ENCODE measurements at regions not wholly inside any gene's neighbourhood (a gene's known extent, or its start where the extent isn't known, plus 50 kb on each side); places are given as distances from the start of the nearest gene placed in this dataset.
"Not testable (repeated sequence)": the region's sequence is repeated elsewhere in the genome, so short reads cannot be mapped to it uniquely, and the experiment has no call there.

- DNase-seq: no peak
Observed at GRCh38 chr20:54914995-54915394, 439.6 kb downstream of the DOK5 start.

GRCh38 chr20:54909702-54910101 is 434.3 kb downstream of the DOK5 start:
- no peak for DNase-seq

- not testable (repeated sequence) for DNase-seq
Observed at GRCh38 chr20:54906134-54906533, 430.7 kb downstream of the DOK5 start.

GRCh38 chr20:54897787-54898186 is 422.4 kb downstream of the DOK5 start:
- no peak for DNase-seq

- no peak for DNase-seq
Observed at GRCh38 chr20:54891907-54892306, 416.5 kb downstream of the DOK5 start.

GRCh38 chr20:54879393-54879792 is 404.0 kb downstream of the DOK5 start:
- no peak for DNase-seq

GRCh38 chr20:54875307-54875706 is 399.9 kb downstream of the DOK5 start:
- DNase-seq: no peak

GRCh38 chr20:54874718-54875117 is 399.3 kb downstream of the DOK5 start:
- DNase-seq: no peak

- DNase-seq: no peak
Observed at GRCh38 chr20:54872440-54872839, 397.0 kb downstream of the DOK5 start.

- no peak for DNase-seq
Observed at GRCh38 chr20:54869765-54870164, 394.4 kb downstream of the DOK5 start.

- DNase-seq: no peak
Observed at GRCh38 chr20:54865273-54865672, 389.9 kb downstream of the DOK5 start.

- no peak for DNase-seq
Observed at GRCh38 chr20:54860716-54861115, 385.3 kb downstream of the DOK5 start.

- no peak for DNase-seq
Observed at GRCh38 chr20:54856202-54856601, 380.8 kb downstream of the DOK5 start.

GRCh38 chr20:54849741-54850140 is 374.3 kb downstream of the DOK5 start:
- no peak for DNase-seq

GRCh38 chr20:54848984-54849538 is 373.7 kb downstream of the DOK5 start:
- no peak for DNase-seq

GRCh38 chr20:54848262-54848661 is 372.9 kb downstream of the DOK5 start:
- no peak for DNase-seq

- DNase-seq: no peak
Observed at GRCh38 chr20:54846948-54847347, 371.6 kb downstream of the DOK5 start.

GRCh38 chr20:54844346-54844745 is 369.0 kb downstream of the DOK5 start:
- no peak for DNase-seq

- no peak for DNase-seq
Observed at GRCh38 chr20:54843865-54844264, 368.5 kb downstream of the DOK5 start.

- DNase-seq: no peak
Observed at GRCh38 chr20:54843431-54843830, 368.0 kb downstream of the DOK5 start.

- DNase-seq: no peak
Observed at GRCh38 chr20:54839224-54839623, 363.8 kb downstream of the DOK5 start.

GRCh38 chr20:54837226-54837625 is 361.8 kb downstream of the DOK5 start:
- no peak for DNase-seq

GRCh38 chr20:54822386-54822785 is 347.0 kb downstream of the DOK5 start:
- no peak for DNase-seq

- DNase-seq: no peak
Observed at GRCh38 chr20:54820392-54820791, 345.0 kb downstream of the DOK5 start.

GRCh38 chr20:54806462-54806861 is 331.1 kb downstream of the DOK5 start:
- no peak for DNase-seq

GRCh38 chr20:54794874-54795273 is 319.5 kb downstream of the DOK5 start:
- DNase-seq: no peak

All from NCI-H526 (cell line).